HG02852 (cell line): ENCODE measurements at regions not wholly inside any gene's neighbourhood (a gene's known extent, or its start where the extent isn't known, plus 50 kb on each side); places are given as distances from the start of the nearest gene placed in this dataset.

Source experiments
- ATAC-seq: cut with Tn5 transposase; IDR thresholded peaks from one replicate; pipeline ENCODE4 v1.9.1; 2021; ENCODE audit warnings: mild to moderate bottlenecking, moderate library complexity; ENCODE audit not compliant: unreplicated experiment

DNA sequence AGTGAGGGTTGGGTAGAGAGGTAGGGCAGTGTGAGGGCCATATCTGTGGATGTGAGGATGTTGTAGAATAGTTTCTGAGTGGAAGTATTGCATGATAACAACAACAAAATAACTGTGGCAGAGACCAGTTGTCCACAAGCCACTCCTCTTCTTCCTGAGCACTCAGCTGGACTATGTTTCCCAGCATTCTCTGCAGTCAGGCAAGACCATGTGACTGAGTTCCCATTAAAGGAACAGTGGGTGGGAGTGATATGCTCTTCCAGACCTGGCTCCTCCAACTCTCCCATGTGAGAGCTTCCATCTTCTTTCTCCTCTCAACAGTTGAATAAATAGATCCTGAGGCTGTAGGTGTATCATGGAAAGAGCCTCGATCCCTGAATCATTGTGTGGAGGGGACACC, 272.4 kb downstream of the CBLN1 start:
- no peak for ATAC-seq

GRCh38 chr16:49003992-49004391, 277.6 kb downstream of the CBLN1 start:
- ATAC-seq = no peak

GRCh38 chr16:49003022-49003421, 278.6 kb downstream of the CBLN1 start:
- no peak for ATAC-seq

GRCh38 chr16:49000594-49000993, 281.0 kb downstream of the CBLN1 start:
- no peak for ATAC-seq

DNA sequence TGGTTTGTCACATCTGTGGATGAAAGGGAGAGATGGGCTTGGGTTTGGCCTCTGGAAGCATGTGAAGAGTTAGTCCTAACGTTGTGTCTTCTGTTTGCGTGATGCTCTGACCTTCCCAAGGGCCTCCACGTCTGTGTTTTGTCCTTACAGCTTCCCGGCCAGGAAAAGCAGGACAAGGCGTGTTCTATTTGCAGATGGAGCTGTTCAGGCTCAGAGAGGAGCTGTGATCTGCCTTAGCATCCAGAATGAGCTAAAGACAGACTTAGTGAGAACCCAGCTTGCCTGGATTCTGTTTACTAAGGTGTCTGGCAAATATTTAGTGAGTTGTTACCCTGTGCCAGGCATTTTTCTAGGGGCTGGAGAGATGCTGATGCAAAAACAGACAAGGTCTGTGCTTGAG, 282.1 kb downstream of the CBLN1 start:
- ATAC-seq = no peak

DNA sequence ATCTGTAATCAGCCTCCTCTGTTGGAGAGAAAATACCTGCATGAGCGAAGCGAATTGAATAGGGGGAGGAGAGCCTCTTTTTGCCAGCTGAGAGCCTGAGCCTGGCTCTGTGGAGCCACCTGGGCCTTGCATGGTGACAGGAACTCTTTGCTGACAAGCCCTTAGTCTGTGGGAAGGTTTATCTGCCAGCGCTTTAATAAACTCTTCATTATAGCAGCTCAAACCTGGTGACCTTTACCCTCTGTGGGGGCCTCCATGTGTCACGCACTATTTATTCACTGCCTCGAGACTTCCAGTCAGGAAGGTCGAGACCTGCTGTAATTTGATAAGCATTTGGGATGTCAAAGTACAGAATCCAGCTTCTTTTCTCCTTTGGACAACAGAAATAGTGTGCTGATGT, 282.6 kb downstream of the CBLN1 start:
- no peak for ATAC-seq

- no peak for ATAC-seq
Observed at GRCh38 chr16:48997946-48998345, 283.7 kb downstream of the CBLN1 start.

GRCh38 chr16:48997081-48997615, 284.5 kb downstream of the CBLN1 start:
- ATAC-seq = no peak

DNA sequence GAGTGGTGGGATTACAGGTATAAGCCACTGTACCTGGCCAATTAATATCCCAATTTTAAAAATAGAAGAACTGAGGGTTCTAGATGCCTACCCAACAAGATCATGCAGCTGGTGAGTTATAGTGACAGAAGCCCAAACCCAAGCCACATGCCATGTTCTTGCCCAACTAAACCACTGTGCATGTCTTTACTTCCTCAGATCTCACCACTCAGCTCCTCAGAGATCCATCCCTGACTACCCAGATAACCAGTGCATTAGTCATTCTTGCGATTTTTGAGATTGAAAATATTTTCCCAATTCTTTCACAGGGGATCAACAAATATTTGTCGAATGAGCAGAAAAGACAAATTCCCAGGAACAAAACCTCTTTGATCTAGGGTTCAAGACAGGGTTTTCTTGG, 303.1 kb downstream of the CBLN1 start:
- no peak for ATAC-seq

GRCh38 chr16:48972236-48972635, 309.4 kb downstream of the CBLN1 start:
- no peak for ATAC-seq

DNA sequence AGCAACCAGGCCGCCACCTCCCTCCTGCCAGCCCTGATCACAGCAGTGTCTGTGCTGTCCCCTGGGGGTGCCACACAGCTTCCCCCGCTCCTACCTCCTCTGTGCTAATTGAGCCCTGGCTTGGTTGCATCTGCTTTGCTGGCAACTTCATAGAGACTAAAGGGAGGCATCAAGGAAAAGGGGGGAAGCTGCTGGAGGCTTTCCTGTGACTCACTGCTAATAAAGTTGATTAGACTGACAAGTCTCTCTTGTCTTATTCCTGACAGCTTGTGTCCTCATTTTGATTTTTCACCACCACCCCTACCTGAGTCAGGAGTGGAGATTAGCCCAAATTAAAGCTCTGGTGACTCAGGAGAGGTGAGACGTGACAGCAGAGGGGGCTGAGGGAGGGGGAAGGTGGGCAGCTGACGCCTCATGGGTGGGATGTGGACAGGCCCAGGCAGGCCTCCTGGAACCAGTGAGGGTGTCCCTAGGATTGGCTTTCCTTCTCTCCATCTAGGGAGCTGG, 310.0 kb downstream of the CBLN1 start:
- ATAC-seq = no peak

GRCh38 chr16:48970216-48970615, 311.4 kb downstream of the CBLN1 start:
- no peak for ATAC-seq

DNA sequence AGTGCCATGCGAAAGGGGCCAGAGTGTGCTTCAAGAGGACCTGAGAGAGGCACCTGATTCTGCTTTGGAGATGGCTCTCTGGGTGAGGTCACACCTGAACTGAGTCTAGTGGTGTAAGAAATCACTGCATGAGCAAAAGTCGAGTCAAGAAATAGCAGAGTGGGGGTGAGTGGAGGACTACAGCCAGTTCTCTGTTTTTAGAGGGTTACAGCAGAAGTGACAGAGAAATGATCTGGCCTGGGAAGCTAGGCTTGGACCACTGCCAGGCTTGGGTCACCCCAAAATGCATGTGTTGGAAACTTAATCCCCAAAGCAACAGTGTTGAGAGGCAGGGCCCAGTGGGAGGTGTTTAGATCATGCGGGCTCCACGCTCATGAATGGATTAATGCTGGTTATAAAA, 312.0 kb downstream of the CBLN1 start:
- no peak for ATAC-seq

DNA sequence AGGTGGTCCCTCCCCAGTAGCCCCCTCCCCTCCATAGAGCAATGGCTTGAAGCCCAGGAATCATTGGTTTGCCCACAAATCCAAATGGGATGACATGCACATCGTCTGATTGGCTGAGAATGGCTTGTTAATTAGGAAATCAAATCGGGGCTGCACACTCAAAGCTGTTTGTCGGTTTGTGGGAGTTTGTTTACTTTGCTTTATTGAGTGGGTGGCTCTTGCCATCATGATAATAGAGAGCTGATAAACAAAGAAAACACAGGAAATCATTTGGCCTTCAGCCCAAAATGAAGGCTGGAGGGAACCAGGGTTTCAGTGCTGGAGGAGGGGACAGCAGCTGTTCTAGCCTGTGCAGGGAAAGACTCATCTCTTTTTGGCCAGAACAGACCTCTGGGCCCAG, 316.3 kb downstream of the CBLN1 start:
- ATAC-seq = no peak

DNA sequence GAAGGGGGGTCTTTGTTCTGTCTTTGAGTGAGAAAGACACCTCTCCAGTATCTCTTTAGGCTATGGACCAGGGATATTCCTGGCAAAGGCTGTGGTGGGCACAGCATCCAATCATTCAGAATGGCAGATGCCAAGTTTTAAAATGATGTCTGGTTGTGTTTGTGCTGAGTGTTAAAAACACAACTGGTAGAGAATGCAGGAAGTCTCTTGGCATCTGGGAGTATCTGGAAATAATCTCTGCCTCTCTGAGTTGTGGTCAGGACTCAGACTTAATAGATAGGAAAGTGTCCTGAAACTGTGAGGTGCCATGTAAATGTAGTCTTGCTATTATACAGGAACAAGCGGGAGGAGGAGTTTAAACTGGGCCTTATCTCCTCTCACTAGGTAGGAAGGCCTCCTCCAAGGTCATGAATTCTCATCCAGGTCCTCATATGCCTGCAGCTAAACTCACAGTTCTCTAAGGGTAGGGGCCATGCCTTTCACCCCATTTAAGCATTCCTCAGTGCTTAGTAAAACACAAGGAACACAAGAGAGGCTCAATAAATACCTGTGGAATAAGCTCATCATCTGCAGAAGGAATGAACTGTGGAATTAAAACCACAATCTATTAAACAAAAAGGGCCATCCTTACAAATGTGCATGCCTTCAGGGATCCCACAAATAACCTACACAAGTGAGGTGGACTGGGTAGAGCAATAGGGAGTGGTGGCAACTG, 317.6 kb downstream of the CBLN1 start:
- no peak for ATAC-seq

DNA sequence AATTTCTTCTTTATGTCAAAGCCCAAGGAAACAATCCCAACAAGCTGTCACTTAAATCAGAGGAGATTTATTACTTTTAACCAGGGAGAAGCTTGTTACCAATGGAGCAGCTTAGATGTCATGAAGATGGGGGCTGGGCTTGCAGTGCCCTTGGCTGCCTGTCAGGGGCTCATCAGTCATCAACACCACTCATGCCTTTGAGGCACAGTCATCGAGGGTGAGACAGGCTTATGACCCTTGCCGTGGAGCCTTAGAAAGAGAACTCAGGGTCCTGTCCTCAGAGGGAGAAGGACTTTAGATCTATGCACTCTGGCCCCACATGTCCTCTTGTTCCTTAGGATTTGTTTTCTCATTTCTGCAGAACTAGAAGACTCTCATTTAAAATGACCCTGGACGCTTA, 318.3 kb downstream of the CBLN1 start:
- no peak for ATAC-seq

DNA sequence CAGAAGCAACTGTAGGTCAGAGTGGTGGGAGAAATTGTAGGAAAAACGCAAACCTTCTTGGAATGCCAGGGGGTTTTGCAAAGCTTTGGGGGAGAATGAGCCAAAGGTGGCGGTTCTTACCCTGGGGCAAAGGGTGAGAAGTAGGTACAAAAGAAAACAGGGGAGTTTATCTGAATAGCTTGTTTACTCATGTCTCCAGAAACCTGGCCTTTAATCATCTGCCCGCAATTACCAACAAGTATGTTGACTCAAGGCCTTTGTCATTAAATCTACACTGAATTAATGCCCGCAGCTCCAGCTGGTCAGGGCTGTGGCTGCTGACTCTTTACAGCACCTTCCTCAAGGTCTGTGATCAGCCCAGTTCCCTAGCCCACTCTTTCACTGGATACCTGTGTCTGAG, 320.1 kb downstream of the CBLN1 start:
- no peak for ATAC-seq

DNA sequence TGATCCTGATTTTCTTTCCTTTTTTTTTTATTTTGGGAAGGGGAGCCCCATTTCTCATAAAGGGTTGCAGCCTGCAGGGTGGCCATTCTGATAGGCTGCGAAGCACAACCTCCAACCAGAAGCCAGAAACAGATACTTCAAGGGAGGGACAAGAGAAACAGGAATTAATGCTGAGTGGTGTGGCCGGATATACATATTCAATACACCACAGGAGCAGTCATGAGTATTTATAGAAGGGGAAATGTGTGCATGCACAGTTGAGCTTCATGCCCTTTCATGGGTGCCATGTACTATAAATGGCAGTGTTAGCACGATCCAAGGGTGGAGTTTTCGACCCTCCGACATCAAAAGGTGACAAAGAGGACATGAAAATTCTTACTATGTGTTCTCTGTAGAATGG, 320.8 kb downstream of the CBLN1 start:
- ATAC-seq = no peak

DNA sequence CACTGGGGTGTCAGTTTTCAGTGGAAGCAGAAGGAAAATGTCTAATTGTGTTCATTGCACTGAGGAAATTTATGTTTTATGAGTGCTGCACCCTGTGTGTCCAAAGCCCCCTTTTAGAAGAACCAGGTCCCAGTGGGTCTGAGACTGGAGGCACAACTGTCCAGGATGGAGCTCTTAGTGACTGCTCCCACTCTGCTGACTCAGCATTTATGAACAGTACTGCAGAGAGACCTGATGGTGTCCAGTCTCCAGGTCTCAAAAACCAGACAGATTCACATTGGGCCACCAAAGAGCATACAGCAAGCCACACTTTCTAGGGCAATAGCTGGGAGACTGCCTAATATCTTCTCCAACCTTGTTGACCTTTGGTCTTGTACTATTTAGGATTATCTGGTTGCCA, 321.9 kb downstream of the CBLN1 start:
- no peak for ATAC-seq

GRCh38 chr16:48959204-48959603, 322.4 kb downstream of the CBLN1 start:
- ATAC-seq = no peak

GRCh38 chr16:48958681-48959080, 323.0 kb downstream of the CBLN1 start:
- no peak for ATAC-seq

- no peak for ATAC-seq
Observed at GRCh38 chr16:48956620-48957019, 325.0 kb downstream of the CBLN1 start.

DNA sequence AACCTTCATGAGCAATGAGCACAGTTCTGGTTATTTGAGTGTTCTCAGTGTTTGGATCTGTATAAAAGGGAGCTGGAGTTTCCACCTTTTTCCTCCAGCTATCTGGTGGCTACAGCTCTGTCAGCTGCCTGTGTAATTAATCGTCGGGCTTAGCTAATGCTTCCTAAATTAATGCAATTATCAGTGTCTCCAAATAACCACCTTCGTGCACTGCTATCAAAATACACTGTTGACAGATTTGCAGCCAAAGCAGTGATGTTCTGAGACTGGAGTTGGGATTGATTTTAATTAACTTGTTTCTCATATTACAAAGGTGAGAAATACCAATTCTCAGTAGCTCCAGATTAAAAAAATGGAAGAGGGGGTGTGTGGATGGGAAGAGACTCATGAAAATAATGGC, 325.8 kb downstream of the CBLN1 start:
- no peak for ATAC-seq
